Iris pigment epithelial cell (primary cell): ENCODE measurements at regions not wholly inside any gene's neighbourhood (a gene's known extent, or its start where the extent isn't known, plus 50 kb on each side); places are given as distances from the start of the nearest gene placed in this dataset.
A peak's percentile ranks its signal among the peaks of the same experiment; 100 is the strongest.

Experiments used
- DNase-seq: peaks from one replicate; pipeline ENCODE4 v3.0.0-alpha.2; 2011; ENCODE audit warnings: low read depth

DNA sequence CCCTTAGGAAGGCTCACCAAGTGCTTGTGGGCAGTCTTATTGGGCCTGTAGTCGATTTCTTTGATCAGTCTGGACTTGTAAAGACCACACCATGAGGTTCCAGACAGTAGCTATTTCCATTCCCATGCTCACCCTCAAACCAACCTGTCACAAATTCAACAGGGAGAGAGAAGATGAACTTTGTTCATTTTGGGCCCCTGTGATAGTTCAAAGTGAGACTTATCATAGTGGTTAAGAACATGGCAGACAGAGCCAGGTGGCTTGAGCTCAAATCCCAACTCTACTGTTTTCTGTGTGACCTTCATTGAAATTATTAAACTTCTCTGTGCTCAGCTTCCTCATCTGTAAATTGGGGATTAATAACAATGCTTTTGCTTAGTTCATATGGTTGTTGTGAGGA, 53.9 kb upstream of the CTLA4 start:
- no peak for DNase-seq

DNA sequence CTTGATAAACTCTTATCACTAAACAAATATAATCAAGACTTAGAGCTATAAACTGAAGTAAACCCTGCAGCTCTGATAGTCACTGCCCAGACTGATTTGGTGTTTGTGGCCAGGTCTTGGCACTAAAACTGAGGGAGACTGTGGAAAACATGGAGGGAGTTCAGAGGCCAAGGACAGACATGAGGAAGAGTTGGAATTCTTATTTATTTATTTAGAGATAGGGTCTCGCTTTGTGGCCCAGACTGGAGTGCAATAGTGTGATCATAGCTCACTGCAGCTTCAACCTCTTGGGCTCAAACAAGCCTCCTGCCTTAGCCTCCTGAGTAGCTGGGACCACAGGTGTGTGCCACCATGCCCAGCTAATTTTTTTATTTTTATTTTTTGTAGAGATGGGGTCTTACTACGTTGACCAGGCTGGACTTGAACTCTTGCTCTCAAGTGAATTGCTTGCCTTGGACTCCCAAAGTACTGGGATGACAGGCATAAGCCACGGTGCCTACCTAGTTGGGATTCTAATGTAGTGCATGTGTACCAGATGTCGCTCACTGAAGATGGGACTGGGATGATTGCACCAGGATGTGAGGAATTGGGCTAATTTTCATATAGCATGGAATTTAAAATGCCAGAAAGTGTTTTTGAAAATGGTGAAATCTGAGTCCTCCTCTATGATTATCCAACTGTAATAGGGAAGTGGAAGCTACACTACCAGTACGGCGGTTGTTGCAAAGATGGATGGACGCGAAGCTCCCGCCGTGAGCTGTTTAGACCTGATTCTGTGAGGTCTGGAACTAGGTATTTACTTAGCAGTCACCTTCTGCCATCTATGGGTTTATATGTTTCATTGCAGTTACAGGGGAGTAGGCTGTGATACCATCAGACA, 52.7 kb upstream of the CTLA4 start:
- peak; percentile 85 for DNase-seq

DNA sequence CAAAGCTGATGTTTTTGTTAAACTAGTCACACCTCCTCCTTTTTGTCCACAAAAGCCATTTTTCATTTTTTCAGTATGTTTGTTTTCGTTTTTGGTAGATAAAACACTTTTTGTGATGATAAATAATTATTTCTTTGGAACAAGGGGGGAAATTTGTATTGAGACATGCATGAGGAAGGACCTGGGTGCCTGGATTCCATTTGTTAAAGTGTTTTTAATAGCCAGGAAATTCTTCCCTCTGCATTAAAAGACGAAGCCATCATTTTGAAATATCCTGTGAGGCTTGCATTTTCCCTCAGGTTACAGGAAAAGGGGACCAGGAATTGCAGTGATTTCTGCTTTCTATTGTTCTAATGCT, 52.1 kb upstream of the CTLA4 start:
- no peak for DNase-seq

- no peak for DNase-seq
These were observed 50.4 kb upstream of the CTLA4 start for GRCh38 chr2:203817147-203817546.
